AG10803 (cell line): ENCODE measurements at regions not wholly inside any gene's neighbourhood (a gene's known extent, or its start where the extent isn't known, plus 50 kb on each side); places are given as distances from the start of the nearest gene placed in this dataset.

Experiments
- DNase-seq: peaks from one replicate; pipeline ENCODE4 v3.0.0; 2010; ENCODE audit warnings: low read depth
- H3K4me3 ChIP-seq: 2 replicates; pipeline ENCODE4 v1.5.1; 2011; ENCODE audit warnings: mild to moderate bottlenecking, low read length, control low read depth
- TF ChIP-seq, protein P1 (sequence below): conservative IDR thresholded peaks from 2 replicates; pipeline ENCODE4 v1.5.1; 2011; ENCODE audit warnings: mild to moderate bottlenecking, low read length, control low read depth, inconsistent platforms

DNA sequence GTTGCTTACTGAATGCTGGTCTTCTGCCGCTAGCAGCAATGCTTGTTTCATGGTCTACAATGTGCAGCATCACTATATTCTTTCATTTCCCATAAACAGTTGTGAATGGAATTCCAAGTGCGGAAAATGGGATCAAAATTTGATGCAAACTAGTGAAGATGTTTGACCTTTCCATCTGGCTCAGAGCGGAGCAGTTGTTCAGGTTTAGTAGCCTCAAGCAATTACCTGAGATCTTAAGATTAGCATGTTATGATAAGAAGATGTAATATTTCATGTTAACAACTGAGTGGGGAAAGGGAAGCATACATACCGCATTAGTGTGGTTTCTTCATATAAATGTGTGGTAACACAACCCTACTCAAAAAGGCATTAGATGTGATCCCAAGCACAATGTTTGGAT, 221.1 kb upstream of the CFAP20DC start:
- no peak for DNase-seq
- TF ChIP-seq, protein P1, sequence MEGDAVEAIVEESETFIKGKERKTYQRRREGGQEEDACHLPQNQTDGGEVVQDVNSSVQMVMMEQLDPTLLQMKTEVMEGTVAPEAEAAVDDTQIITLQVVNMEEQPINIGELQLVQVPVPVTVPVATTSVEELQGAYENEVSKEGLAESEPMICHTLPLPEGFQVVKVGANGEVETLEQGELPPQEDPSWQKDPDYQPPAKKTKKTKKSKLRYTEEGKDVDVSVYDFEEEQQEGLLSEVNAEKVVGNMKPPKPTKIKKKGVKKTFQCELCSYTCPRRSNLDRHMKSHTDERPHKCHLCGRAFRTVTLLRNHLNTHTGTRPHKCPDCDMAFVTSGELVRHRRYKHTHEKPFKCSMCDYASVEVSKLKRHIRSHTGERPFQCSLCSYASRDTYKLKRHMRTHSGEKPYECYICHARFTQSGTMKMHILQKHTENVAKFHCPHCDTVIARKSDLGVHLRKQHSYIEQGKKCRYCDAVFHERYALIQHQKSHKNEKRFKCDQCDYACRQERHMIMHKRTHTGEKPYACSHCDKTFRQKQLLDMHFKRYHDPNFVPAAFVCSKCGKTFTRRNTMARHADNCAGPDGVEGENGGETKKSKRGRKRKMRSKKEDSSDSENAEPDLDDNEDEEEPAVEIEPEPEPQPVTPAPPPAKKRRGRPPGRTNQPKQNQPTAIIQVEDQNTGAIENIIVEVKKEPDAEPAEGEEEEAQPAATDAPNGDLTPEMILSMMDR: no peak
- no peak overlapping the region for H3K4me3 ChIP-seq

DNA sequence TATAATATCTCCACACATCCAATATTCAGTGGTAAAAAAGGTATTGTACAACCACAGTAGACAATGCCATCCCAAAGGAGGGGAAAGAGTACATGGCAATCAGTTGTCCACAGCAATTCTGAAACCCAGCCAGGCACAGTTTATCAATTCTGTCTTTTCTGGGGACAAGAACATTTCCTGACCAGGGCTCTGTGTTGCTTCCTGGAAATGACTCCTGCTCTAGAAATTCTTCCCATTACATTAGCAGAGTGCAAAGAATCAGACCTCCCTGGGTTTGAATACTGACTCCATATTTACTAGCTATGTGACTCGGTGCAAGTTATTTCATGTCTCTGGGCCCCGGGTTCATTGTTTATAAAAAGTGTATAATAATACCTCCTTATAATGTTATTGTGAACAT, 220.4 kb upstream of the CFAP20DC start:
- no peak for DNase-seq
- no peak overlapping the region for H3K4me3 ChIP-seq
- TF ChIP-seq, protein P1: no peak

DNA sequence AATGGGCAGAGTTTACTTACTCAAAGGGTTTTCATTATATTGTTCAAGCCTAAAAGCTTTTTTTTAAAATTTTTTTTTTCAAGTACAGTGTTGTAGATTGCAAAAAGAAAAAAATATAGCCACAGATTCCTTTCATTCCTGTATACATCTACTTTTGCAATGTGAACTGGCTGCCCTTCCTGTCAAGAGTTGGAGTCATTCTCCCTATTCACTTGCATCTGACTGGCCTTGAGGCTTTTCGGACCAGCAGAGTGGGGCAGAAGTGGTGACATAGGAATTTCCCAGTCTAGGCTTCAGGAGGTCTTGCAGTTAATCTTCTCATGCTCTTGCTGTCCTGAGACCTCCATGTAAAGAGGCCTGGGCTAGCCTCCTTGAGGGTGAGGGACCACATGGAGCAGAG, 218.3 kb upstream of the CFAP20DC start:
- H3K4me3 ChIP-seq: no peak overlapping the region
- DNase-seq: peak; percentile 73
- TF ChIP-seq, protein P1: no peak

DNA sequence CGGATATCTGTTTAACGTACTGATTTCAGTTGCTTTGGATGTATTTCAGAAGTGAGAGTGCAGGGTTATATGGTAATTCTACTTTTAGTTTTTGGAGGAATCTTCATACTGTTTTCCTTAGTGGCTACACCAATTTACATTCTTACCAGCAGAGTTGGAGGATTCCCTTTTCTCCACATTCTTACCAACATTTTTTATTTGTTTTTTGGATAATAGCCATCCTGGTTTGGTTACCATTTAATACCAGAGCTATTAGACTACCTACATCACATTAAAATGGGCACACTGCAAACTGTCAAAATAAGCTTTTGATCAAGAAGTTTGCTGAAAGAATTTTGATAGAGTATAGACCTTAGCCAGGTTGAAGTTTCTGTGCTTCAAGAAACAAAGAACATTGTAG, 217.2 kb upstream of the CFAP20DC start:
- H3K4me3 ChIP-seq: no peak overlapping the region
- DNase-seq: peak; percentile 56
- TF ChIP-seq, protein P1: peak; percentile 31; the same call in 1 of the 2 replicates

DNA sequence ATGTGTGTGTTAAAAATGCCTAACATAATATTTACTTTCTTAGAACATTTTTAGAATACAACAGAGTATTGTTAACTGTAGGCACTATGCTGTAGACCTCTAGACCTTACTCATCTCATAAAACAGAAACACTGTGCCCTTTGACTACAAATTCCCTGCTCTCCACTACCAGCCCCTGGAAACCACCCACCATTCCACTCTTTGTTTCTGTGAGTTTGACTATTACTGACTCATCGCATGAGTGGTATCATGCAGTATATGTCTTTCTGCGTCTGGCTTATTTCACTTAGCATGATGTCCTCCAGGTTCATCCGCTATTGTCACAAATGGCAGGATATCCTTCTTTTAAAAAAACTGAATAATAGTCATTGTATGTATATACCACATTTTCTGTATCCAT, 216.7 kb upstream of the CFAP20DC start:
- no peak for DNase-seq
- TF ChIP-seq, protein P1: no peak

DNA sequence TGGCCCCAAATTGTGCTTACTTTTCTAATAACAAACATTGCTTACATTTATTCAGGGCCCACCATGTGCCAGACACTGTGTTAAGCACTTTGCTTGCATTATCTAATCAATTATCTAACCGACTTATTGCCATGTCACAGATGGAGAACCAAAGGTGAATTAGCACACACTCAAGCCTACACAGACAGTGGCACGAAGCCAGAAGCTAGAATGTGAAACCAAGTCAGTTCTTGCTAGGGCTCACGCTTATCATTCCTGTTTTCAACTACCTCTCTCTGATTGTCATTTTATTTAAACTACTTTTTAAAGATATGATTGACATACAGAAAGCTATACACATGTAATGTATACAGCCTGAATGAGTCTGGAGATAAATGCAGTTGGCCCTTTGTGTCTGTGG, 215.7 kb upstream of the CFAP20DC start:
- DNase-seq: no peak
- TF ChIP-seq, protein P1: no peak

More for the DNA sequence above, 216.7 kb upstream of the CFAP20DC start:
- H3K4me3 ChIP-seq: no peak overlapping the region

DNA sequence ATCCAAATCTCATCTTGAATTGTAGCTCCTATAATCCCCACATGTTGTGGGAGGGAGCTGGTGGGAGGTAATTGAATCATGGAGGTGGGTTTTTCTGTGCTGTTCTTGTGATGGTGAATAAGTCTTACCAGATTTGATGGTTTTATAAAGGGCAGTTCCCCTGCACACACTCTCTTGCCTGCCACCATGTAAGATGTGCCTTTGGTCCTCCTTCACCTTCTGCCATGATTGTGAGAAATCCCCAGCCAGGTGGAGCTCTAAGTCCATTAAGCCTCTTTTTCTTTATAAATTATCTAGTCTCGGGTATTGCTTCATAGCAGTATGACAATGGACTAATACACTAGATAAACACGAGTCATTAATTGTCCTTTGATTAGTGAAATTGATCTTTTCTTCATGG, 214.5 kb upstream of the CFAP20DC start:
- TF ChIP-seq, protein P1: no peak
- H3K4me3 ChIP-seq: no peak overlapping the region
- no peak for DNase-seq

More for the DNA sequence above, 215.7 kb upstream of the CFAP20DC start:
- H3K4me3 ChIP-seq: no peak overlapping the region
